ENCODE measurements at regions not wholly inside any gene's neighbourhood (a gene's known extent, or its start where the extent isn't known, plus 50 kb on each side); places are given as distances from the start of the nearest gene placed in this dataset.

DNA sequence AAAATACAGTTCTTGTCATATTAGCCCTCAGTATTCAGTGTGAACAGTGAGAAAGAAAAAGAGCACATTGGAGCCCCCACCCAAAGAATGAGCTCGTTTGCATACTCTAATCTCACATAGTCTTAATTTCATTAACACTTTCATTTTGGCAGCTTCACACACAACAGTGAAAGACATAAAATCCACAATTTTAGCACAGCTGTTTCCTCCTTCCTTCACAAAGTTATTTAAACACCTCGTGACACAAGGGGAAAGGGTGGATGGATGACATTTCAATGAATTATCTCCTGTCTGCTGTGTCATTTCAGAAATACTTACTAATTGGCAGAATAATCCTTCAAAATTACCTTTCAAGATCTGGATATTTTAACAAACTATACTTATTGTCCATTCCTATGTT lies 299.3 kb downstream of the KCNJ2 start:
- TF ChIP-seq RCOR1 (IDR thresholded peaks at IDR 0.05; ENCODE audit: insufficient replicate concordance, low read length) = no peak
- no peak for TF ChIP-seq MAFK (IDR thresholded peaks at IDR 0.05; ENCODE audit: low read depth, low read length)
- TF ChIP-seq RAD21 (IDR thresholded peaks at IDR 0.05; ENCODE audit: low read length) = no peak
- TF ChIP-seq, protein P1, sequence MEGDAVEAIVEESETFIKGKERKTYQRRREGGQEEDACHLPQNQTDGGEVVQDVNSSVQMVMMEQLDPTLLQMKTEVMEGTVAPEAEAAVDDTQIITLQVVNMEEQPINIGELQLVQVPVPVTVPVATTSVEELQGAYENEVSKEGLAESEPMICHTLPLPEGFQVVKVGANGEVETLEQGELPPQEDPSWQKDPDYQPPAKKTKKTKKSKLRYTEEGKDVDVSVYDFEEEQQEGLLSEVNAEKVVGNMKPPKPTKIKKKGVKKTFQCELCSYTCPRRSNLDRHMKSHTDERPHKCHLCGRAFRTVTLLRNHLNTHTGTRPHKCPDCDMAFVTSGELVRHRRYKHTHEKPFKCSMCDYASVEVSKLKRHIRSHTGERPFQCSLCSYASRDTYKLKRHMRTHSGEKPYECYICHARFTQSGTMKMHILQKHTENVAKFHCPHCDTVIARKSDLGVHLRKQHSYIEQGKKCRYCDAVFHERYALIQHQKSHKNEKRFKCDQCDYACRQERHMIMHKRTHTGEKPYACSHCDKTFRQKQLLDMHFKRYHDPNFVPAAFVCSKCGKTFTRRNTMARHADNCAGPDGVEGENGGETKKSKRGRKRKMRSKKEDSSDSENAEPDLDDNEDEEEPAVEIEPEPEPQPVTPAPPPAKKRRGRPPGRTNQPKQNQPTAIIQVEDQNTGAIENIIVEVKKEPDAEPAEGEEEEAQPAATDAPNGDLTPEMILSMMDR (conservative IDR thresholded peaks at IDR 0.05; ENCODE audit: low read depth, low read length) = no peak
- TF ChIP-seq NFE2L2 (IDR thresholded peaks at IDR 0.05; ENCODE audit: low read depth, low read length) = no peak
- TF ChIP-seq FOS (IDR thresholded peaks at IDR 0.05; ENCODE audit: low read depth, low read length) = no peak
- TF ChIP-seq CEBPB (IDR thresholded peaks at IDR 0.05; ENCODE audit: low read depth, low read length) = no peak
- no peak overlapping the region for H2BK5ac ChIP-seq (ENCODE audit: low read depth, low read length, poor library complexity, severe bottlenecking)
- no TSS peak for BruUV-seq (replicated peaks)

More for the DNA sequence above, 299.3 kb downstream of the KCNJ2 start:
- no peak overlapping the region for H3K4ac ChIP-seq (ENCODE audit: low read depth, low read length)
- H3K14ac ChIP-seq (replicated peaks; ENCODE audit: low read depth, low read length) = no peak overlapping the region
- H2BK120ac ChIP-seq (ENCODE audit: low read depth, low read length) = no peak overlapping the region
- ChIA-PET POLR2A (ENCODE audit: unreplicated experiment) (no interaction called here), CTCF (interaction anchor here (0.9 kb wide), 1 partner anchor 13 kb away, joined by 3 read pairs; no protein-coding TSS in a partner anchor)
- no peak overlapping the region for H4K91ac ChIP-seq (ENCODE audit: insufficient read depth, low read depth, low read length)
- no peak overlapping the region for H2AK5ac ChIP-seq (ENCODE audit: low read depth, low read length)
- no peak overlapping the region for H3K18ac ChIP-seq (ENCODE audit: low read depth, low read length)
- no peaks in the 10 kb centered on the region for H3K9me3 ChIP-seq (ENCODE audit: control insufficient read depth, insufficient read depth, low read length)
- DNase-seq = no peak
- H3K79me1 ChIP-seq (ENCODE audit: low read depth in 1 of 2, low read length in 2 of 2) = no peaks in the 10 kb centered on the region
- no peaks in the 10 kb centered on the region for H4K20me1 ChIP-seq (ENCODE audit: insufficient read depth, low read length)
- H4K5ac ChIP-seq (ENCODE audit: low read depth, low read length) = no peak overlapping the region
- no peak overlapping the region for H3K9ac ChIP-seq (ENCODE audit: low read depth, low read length)
- no peak overlapping the region for H3K23ac ChIP-seq (ENCODE audit: low read depth, low read length)
- H3K4me2 ChIP-seq (ENCODE audit: low read depth, low read length) = no peak overlapping the region
- intact Hi-C loops (cut with micrococcal nuclease) (no loop called here), in situ Hi-C loops (cut with MboI; ENCODE audit: low sequenced_read_pairs) (no loop called here), dilution Hi-C loops (cut with HindIII; ENCODE audit: low sequenced_read_pairs, unreplicated experiment) (no loop called here)
- H2AK9ac ChIP-seq (replicated peaks; ENCODE audit: low read depth, low read length, poor library complexity) = no peak overlapping the region
- no peak for ATAC-seq (ENCODE audit: low read depth)
- no peak overlapping the region for H3K4me3 ChIP-seq (ENCODE audit: insufficient read depth, low read depth, low read length)
- no peaks in the 10 kb centered on the region for H3K9me1 ChIP-seq (ENCODE audit: insufficient read depth, low read length)
- H4K8ac ChIP-seq (ENCODE audit: low read depth in 2 of 2, low read length in 2 of 2) = no peak overlapping the region
- no peak overlapping the region for H2BK15ac ChIP-seq (ENCODE audit: low read depth, low read length)
- no peaks in the 10 kb centered on the region for H3K4me1 ChIP-seq (ENCODE audit: control insufficient read depth, insufficient read depth, low read length)
- H2BK20ac ChIP-seq (ENCODE audit: low read depth, low read length) = no peak overlapping the region
- no peaks in the 10 kb centered on the region for H3K27me3 ChIP-seq (ENCODE audit: control insufficient read depth, insufficient read depth, low read length)
- no peak overlapping the region for H3K56ac ChIP-seq (ENCODE audit: extremely low read depth, insufficient read depth, low read length)
- no CpG with 5 or more reads among the region's 2 CpGs for WGBS, 2 experiments (ENCODE audit: extremely low coverage in 2 of 2, insufficient read length in 1 of 2)
- no peak overlapping the region for H3K27ac ChIP-seq (ENCODE audit: insufficient read depth, low read length)
- no peaks in the 10 kb centered on the region for H3K36me3 ChIP-seq (ENCODE audit: control insufficient read depth, insufficient read depth, low read length)
- H2AFZ ChIP-seq (replicated peaks; ENCODE audit: low read length, poor library complexity) = no peak overlapping the region

Data from IMR-90 (cell line).